Esophagus muscularis mucosa (tissue), 4 donors: ENCODE measurements at regions not wholly inside any gene's neighbourhood (a gene's known extent, or its start where the extent isn't known, plus 50 kb on each side); places are given as distances from the start of the nearest gene placed in this dataset.
"Not testable (repeated sequence)": the region's sequence is repeated elsewhere in the genome, so short reads cannot be mapped to it uniquely, and the experiment has no call there.

Source experiments
- DNase-seq: peaks from one replicate; pipeline ENCODE4 v3.0.0-alpha.2; 2017; ENCODE audit errors: extremely low spot score
- H3K27ac ChIP-seq, 4 donors: fragments of 200-600 bp; sonication (generic); replicated peaks in 1 of 4; 1 replicate in 3 of 4; 2 replicates in 1 of 4; pipeline ENCODE4 v1.5.1; 2016 to 2019; ENCODE audit warnings: mild to moderate bottlenecking in 1 of 4
- H3K27me3 ChIP-seq, 4 donors: fragments of 200-600 bp; sonication (generic); one replicate each; pipeline versions ENCODE4 v1.5.1 to v1.6.0; 2016 to 2019
- H3K36me3 ChIP-seq, 4 donors: fragments of 200-600 bp; sonication (generic); one replicate each; pipeline ENCODE4 v1.5.1; 2016 to 2019
- H3K4me1 ChIP-seq, 4 donors: fragments of 200-600 bp; sonication (generic); one replicate each; pipeline ENCODE4 v1.5.1; 2016 to 2019
- H3K4me3 ChIP-seq, 4 donors: fragments of 200-600 bp; sonication (generic); 1 replicate in 2 of 4; 2 replicates in 2 of 4; pipeline ENCODE4 v1.5.1; 2016 to 2019; ENCODE audit warnings: mild to moderate bottlenecking in 4 of 4, moderate library complexity in 1 of 4
- H3K9me3 ChIP-seq, 4 donors: fragments of 200-600 bp; sonication (generic); 1 replicate in 3 of 4; 2 replicates in 1 of 4; pipeline ENCODE4 v1.5.1; 2016 to 2019
- CTCF ChIP-seq, 3 experiments: fragments of 200-600 bp in 2 of 3; fragments of 450-650 bp in 1 of 3; sonication (generic) in 2 of 3; IDR thresholded peaks; one replicate each; pipeline ENCODE4 v1.5.1; 2017 to 2019; ENCODE audit warnings: antibody characterized with exemption in 3 of 3, mild to moderate bottlenecking in 2 of 3, moderate library complexity in 1 of 3
- EP300 ChIP-seq: sonication (generic); formaldehyde crosslinking; IDR thresholded peaks from one replicate; pipeline ENCODE4 v1.6.1; 2017; ENCODE audit warnings: antibody characterized with exemption
- POLR2A ChIP-seq: fragments of 450-650 bp; IDR thresholded peaks from one replicate; pipeline ENCODE4 v1.6.1; 2017; ENCODE audit warnings: antibody characterized with exemption, moderate library complexity, mild to moderate bottlenecking, low read depth
- POLR2AphosphoS5 ChIP-seq, 2 donors: sonication (generic); formaldehyde crosslinking; IDR thresholded peaks; one replicate each; pipeline ENCODE4 v1.6.1; 2017; ENCODE audit warnings: antibody characterized with exemption in 2 of 2
- WGBS: methylation state at CpG from one replicate; pipeline ENCODE4 v1.1.5; 2018; 5-methylcytosine and 5-hydroxymethylcytosine counted together
- intact Hi-C: fragments of 100-400 bp; cut with DNase I; formaldehyde crosslinking; loops from one replicate; pipeline ENCODE4 v1.15.1; 2023

DNA sequence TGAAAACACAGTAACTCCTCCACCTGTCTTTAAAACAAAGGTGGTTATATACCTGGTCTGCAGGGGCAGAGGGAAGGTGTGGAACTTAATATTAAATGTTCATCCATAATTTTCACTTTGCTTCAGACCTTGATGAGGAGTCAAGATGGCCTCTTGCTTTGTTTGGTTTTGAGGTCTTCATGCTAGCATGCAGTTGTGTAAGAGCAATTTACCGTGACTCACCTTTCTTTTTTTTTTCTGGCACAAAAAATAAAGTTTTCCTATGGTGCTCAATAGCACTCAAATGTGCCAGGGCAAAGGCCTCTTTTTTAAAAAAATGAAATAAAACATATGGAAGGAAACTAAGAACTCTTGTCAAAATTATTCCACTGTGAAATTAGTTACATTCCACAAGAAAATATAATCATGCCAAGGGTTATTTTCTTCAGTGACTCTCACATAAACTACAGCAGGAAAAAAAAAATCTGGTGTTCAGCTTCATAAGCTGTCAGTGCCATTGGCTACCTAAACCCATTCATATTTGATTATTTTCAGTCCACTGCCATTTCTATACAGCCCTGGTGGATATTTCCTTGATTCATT is 128.2 kb downstream of the SLC7A11 start:
- no peaks in the 10 kb centered on the region for H3K9me3 ChIP-seq

GRCh38 chr4:138112890-138113289 is 129.3 kb downstream of the SLC7A11 start:
- H3K36me3 ChIP-seq, H3K4me3 ChIP-seq, intact Hi-C loops, DNase-seq, H3K27ac ChIP-seq, H3K27me3 ChIP-seq, H3K9me3 ChIP-seq: not testable (repeated sequence)
- 97% methylated on average over 8 of the region's 8 CpGs for WGBS
- H3K4me1 ChIP-seq = peaks cover 0 to 11% (median 0%) of the 10 kb centered on the region in 4 donors

More for the DNA sequence above, 128.2 kb downstream of the SLC7A11 start:
- H3K27me3 ChIP-seq = no peaks in the 10 kb centered on the region
- no peak overlapping the region for H3K27ac ChIP-seq
- peaks cover 0 to 11% (median 0%) of the 10 kb centered on the region in 4 donors for H3K4me1 ChIP-seq
- H3K4me3 ChIP-seq = no peak overlapping the region
- DNase-seq = no peak
- intact Hi-C loops = no loop called here
- no peaks in the 10 kb centered on the region for H3K36me3 ChIP-seq
- TF ChIP-seq CTCF (IDR thresholded peaks at IDR 0.05) = no peak
- no peak for TF ChIP-seq EP300
- no peak for TF ChIP-seq POLR2AphosphoS5 (IDR thresholded peaks at IDR 0.05)
- TF ChIP-seq POLR2A = no peak
- WGBS = 64% methylated on average over 1 of the region's 1 CpG

- Histone ChIP-seq H3K36me3 (no peaks in the 10 kb centered on the region), H3K27me3 (no peaks in the 10 kb centered on the region), H3K9me3 (no peaks in the 10 kb centered on the region), H3K4me1 (peaks cover 0 to 11% (median 0%) of the 10 kb centered on the region in 4 donors), H3K27ac (no peak overlapping the region), H3K4me3 (no peak overlapping the region)
- 97% methylated on average over 2 of the region's 2 CpGs for WGBS
- no peak for TF ChIP-seq EP300
- TF ChIP-seq POLR2AphosphoS5 (IDR thresholded peaks at IDR 0.05) = no peak
- no peak for TF ChIP-seq POLR2A
- TF ChIP-seq CTCF (IDR thresholded peaks at IDR 0.05) = no peak
- intact Hi-C loops = no loop called here
- DNase-seq = no peak
Measured at GRCh38 chr4:138112389-138112788, 129.8 kb downstream of the SLC7A11 start.

GRCh38 chr4:138111462-138112000 is 130.6 kb downstream of the SLC7A11 start:
- intact Hi-C loops = no loop called here
- no peak overlapping the region for H3K4me3 ChIP-seq
- H3K27ac ChIP-seq = no peak overlapping the region
- H3K36me3 ChIP-seq = no peaks in the 10 kb centered on the region
- H3K9me3 ChIP-seq = no peaks in the 10 kb centered on the region
- H3K4me1 ChIP-seq = peaks cover 0 to 11% (median 0%) of the 10 kb centered on the region in 4 donors
- no peak for TF ChIP-seq CTCF (IDR thresholded peaks at IDR 0.05)
- TF ChIP-seq POLR2AphosphoS5 (IDR thresholded peaks at IDR 0.05) = no peak
- no peak for TF ChIP-seq EP300
- no peak for TF ChIP-seq POLR2A
- WGBS = 98% methylated on average over 3 of the region's 3 CpGs
- no peak for DNase-seq
- H3K27me3 ChIP-seq = no peaks in the 10 kb centered on the region

- Histone ChIP-seq H3K27ac (no peak overlapping the region), H3K36me3 (no peaks in the 10 kb centered on the region), H3K9me3 (no peaks in the 10 kb centered on the region), H3K4me1 (peaks cover 0 to 11% (median 0%) of the 10 kb centered on the region in 4 donors), H3K27me3 (no peaks in the 10 kb centered on the region), H3K4me3 (no peak overlapping the region)
- intact Hi-C loops = no loop called here
- 55% methylated on average over 1 of the region's 1 CpG for WGBS
- no peak for DNase-seq
- TF ChIP-seq POLR2AphosphoS5 (IDR thresholded peaks at IDR 0.05) (no peak), POLR2A (no peak), CTCF (IDR thresholded peaks at IDR 0.05) (no peak), EP300 (no peak)
Measured at GRCh38 chr4:138110815-138111214, 131.3 kb downstream of the SLC7A11 start.
